RWPE2 (cell line): ENCODE measurements at regions not wholly inside any gene's neighbourhood (a gene's known extent, or its start where the extent isn't known, plus 50 kb on each side); places are given as distances from the start of the nearest gene placed in this dataset.

ENCODE experiments used
- ATAC-seq: fragments of 200-7000 bp; cut with Tn5 transposase; 3 replicates; pipeline ENCODE4 v1.9.1; 2021; ENCODE audit warnings: low read depth
- DNase-seq: peaks from one replicate; pipeline ENCODE4 v3.0.0-alpha.2; 2020; ENCODE audit warnings: low spot score
- H3K27ac ChIP-seq: fragments of 450-650 bp; 2 replicates; pipeline ENCODE4 v1.5.1; 2017; ENCODE audit warnings: mild to moderate bottlenecking; ENCODE audit not compliant: poor library complexity, severe bottlenecking
- H3K27me3 ChIP-seq: fragments of 250-450 bp; sonication (Bioruptor Pico); 2 replicates; pipeline ENCODE4 v1.5.1; 2021; ENCODE audit warnings: mild to moderate bottlenecking, moderate library complexity; ENCODE audit not compliant: insufficient read depth, poor library complexity, severe bottlenecking
- H3K36me3 ChIP-seq: fragments of 250-450 bp; sonication (Bioruptor Pico); 2 replicates; pipeline ENCODE4 v1.5.1; 2020; ENCODE audit warnings: low read depth, mild to moderate bottlenecking, moderate library complexity
- H3K4me1 ChIP-seq: fragments of 250-450 bp; sonication (Bioruptor Pico); 2 replicates; pipeline ENCODE4 v1.5.1; 2021; ENCODE audit warnings: mild to moderate bottlenecking, moderate library complexity; ENCODE audit not compliant: insufficient read depth, poor library complexity, severe bottlenecking
- H3K4me3 ChIP-seq: fragments of 250-450 bp; sonication (Bioruptor Pico); 2 replicates; pipeline ENCODE4 v1.5.1; 2021; ENCODE audit warnings: mild to moderate bottlenecking, moderate library complexity; ENCODE audit not compliant: severe bottlenecking
- H3K9me3 ChIP-seq: fragments of 250-450 bp; sonication (Bioruptor Pico); 2 replicates; pipeline ENCODE4 v1.5.1; 2021; ENCODE audit warnings: mild to moderate bottlenecking, moderate library complexity; ENCODE audit not compliant: severe bottlenecking
- TF ChIP-seq, protein P1 (sequence below): fragments of 450-650 bp; IDR thresholded peaks from one replicate; pipeline ENCODE4 v1.5.1; 2017; ENCODE audit warnings: mild to moderate bottlenecking, moderate library complexity; ENCODE audit not compliant: poor library complexity, severe bottlenecking

DNA sequence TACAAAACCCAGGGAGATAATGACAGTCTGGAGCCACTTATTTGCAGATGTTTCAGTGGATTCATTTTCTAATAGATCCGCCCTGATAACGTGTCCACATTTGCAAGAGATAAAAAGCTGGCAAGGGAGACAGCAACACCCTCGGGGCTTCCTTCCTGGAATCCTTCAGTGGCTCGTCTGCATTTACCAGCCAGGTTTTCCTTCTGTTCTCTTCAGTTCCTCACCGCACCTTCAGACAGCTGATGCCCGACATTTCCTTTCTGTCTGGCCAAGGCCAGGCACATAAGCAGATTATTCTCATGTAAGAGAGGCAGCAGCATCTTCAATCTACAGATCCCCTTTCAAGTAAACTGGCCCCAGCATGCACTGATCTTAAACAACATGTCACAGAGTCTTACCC, 56.2 kb upstream of the SPATA12 start:
- DNase-seq (no peak), ATAC-seq (no peak; the same call in 2 of the 3 replicates)
- Histone ChIP-seq H3K4me1 (peaks cover 35% of the 10 kb centered on the region), H3K36me3 (no peaks in the 10 kb centered on the region), H3K27me3 (no peaks in the 10 kb centered on the region), H3K27ac (peak overlapping the region; percentile 35), H3K9me3 (no peaks in the 10 kb centered on the region), H3K4me3 (no peak overlapping the region)
- TF ChIP-seq, protein P1, sequence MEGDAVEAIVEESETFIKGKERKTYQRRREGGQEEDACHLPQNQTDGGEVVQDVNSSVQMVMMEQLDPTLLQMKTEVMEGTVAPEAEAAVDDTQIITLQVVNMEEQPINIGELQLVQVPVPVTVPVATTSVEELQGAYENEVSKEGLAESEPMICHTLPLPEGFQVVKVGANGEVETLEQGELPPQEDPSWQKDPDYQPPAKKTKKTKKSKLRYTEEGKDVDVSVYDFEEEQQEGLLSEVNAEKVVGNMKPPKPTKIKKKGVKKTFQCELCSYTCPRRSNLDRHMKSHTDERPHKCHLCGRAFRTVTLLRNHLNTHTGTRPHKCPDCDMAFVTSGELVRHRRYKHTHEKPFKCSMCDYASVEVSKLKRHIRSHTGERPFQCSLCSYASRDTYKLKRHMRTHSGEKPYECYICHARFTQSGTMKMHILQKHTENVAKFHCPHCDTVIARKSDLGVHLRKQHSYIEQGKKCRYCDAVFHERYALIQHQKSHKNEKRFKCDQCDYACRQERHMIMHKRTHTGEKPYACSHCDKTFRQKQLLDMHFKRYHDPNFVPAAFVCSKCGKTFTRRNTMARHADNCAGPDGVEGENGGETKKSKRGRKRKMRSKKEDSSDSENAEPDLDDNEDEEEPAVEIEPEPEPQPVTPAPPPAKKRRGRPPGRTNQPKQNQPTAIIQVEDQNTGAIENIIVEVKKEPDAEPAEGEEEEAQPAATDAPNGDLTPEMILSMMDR = no peak

DNA sequence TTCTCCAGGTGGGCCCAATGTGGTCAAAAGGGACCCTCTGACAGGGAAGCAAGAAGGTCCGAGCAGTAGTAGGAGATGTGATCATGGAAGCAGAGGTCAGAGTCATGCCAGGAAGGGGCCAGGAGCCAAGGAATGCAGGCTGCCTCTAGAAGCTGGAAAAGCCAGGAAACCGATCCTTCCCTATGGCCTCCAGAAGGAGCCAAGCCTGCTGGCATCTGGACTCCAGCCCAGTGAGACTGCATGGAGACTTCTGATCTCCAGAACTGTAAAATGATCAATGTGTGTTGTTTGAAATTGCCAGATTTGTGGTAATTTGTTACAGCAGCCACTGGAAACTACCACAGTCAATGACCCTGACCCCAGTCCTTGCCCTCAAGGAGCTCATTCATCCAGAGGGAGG, 56.8 kb upstream of the SPATA12 start:
- no peak for ATAC-seq

DNA sequence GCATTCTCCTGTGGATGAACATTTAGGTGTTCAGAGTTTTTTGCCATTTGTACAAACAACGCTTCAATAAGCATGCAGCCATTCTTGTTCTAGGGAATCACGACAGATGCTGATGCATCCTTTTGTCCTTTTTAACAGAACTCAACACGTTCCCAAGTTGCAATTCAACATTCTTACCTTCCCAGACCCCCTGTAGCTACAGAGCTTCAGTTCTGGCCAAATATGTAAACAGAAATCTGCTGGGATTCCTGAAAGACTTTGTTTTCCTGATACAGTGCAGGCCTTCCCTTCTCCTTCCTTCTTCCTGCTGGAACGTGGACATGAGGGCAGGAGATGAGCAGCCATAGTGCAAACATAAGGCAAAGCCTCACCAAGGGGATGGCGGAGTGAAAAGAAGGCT, 59.1 kb upstream of the SPATA12 start:
- TF ChIP-seq, protein P1 = no peak
- no peak overlapping the region for H3K4me3 ChIP-seq

More for the DNA sequence above, 56.8 kb upstream of the SPATA12 start:
- Histone ChIP-seq H3K4me3 (no peak overlapping the region), H3K4me1 (peaks cover 34% of the 10 kb centered on the region), H3K27me3 (no peaks in the 10 kb centered on the region), H3K36me3 (no peaks in the 10 kb centered on the region), H3K27ac (peak overlapping the region; percentile 35), H3K9me3 (no peaks in the 10 kb centered on the region)
- no peak for DNase-seq
- TF ChIP-seq, protein P1 = no peak

DNA sequence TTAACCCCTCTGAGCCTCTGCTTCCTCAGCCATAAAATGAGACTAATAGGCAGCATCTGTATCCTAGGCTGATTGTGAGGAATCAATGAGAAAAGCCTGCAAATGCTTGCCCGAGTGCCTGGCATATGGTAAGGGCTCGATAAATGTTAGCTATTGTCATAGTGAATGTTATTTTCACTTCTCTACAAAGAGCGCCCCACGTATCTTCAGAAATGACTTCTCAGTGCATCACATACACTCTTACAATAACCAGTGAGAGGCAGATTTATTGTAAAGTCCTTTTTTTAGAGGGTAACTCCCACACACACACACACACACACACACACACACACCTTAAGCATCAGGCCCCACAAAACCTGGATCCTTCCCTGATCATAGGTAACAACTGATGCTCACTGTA, 60.5 kb upstream of the SPATA12 start:
- Histone ChIP-seq H3K27ac (no peak overlapping the region), H3K27me3 (no peaks in the 10 kb centered on the region), H3K4me1 (peaks cover 9% of the 10 kb centered on the region), H3K36me3 (no peaks in the 10 kb centered on the region), H3K4me3 (no peak overlapping the region), H3K9me3 (no peaks in the 10 kb centered on the region)
- no peak for ATAC-seq
- no peak for DNase-seq
- TF ChIP-seq, protein P1 = no peak

More for the DNA sequence above, 59.1 kb upstream of the SPATA12 start:
- H3K9me3 ChIP-seq = no peaks in the 10 kb centered on the region
- DNase-seq (no peak), ATAC-seq (no peak)
- H3K4me1 ChIP-seq = peaks cover 13% of the 10 kb centered on the region
- no peaks in the 10 kb centered on the region for H3K36me3 ChIP-seq
- H3K27me3 ChIP-seq = no peaks in the 10 kb centered on the region
- H3K27ac ChIP-seq = no peak overlapping the region

DNA sequence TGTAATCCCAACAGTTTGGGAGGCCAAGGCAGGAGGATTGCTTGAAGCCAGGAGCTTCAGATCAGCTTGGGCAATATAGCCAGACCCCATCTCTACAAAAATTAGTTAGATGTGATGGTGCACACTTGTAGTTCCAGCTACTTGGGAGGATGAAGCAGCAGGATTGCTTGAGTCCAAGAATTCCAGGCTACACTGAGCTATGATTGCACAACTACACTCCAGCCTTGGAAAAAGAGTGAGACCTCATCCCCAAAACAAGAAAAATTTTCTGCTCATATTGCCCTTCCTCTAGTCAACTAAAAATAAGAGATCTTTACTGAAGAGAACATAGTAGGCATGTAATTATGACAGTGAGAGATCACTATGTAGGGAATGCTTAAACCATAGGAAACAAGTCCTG, 60.9 kb upstream of the SPATA12 start:
- no peaks in the 10 kb centered on the region for H3K9me3 ChIP-seq
- TF ChIP-seq, protein P1 = no peak
- peaks cover 7% of the 10 kb centered on the region for H3K4me1 ChIP-seq
- H3K4me3 ChIP-seq = no peak overlapping the region
- ATAC-seq (no peak), DNase-seq (no peak)
- H3K27me3 ChIP-seq = no peaks in the 10 kb centered on the region
- H3K27ac ChIP-seq = no peak overlapping the region
- H3K36me3 ChIP-seq = no peaks in the 10 kb centered on the region
